Liver (tissue), 7 donors: ENCODE measurements at regions not wholly inside any gene's neighbourhood (a gene's known extent, or its start where the extent isn't known, plus 50 kb on each side); places are given as distances from the start of the nearest gene placed in this dataset.

Source experiments
- DNase-seq: peaks from one replicate; pipeline ENCODE4 v3.0.0-alpha.2; 2017; ENCODE audit warnings: low spot score
- H3K27ac ChIP-seq, 2 donors: one replicate each; pipeline ENCODE4 v1.7.0; 2013; ENCODE audit warnings: inconsistent platforms in 2 of 2, low read length in 2 of 2, control low read depth in 1 of 2, low read depth in 1 of 2, mild to moderate bottlenecking in 1 of 2
- H3K27me3 ChIP-seq, 4 donors: one replicate each; pipeline versions ENCODE4 v1.6.1 to v1.7.0; 2013; ENCODE audit warnings: low read length in 3 of 4, inconsistent platforms in 1 of 4, mild to moderate bottlenecking in 1 of 4, moderate library complexity in 1 of 4; ENCODE audit not compliant: control insufficient read depth in 4 of 4, insufficient read depth in 4 of 4
- H3K36me3 ChIP-seq, 4 donors: one replicate each; pipeline versions ENCODE4 v1.6.1 to v1.7.0; 2013; ENCODE audit warnings: low read length in 3 of 4, mild to moderate bottlenecking in 3 of 4, low read depth in 1 of 4, moderate library complexity in 1 of 4; ENCODE audit not compliant: control insufficient read depth in 4 of 4, insufficient read depth in 3 of 4
- H3K4me1 ChIP-seq, 4 donors: one replicate each; pipeline versions ENCODE4 v1.6.1 to v1.7.0; 2013; ENCODE audit warnings: low read length in 3 of 4, mild to moderate bottlenecking in 3 of 4, moderate library complexity in 1 of 4; ENCODE audit not compliant: control insufficient read depth in 4 of 4, insufficient read depth in 4 of 4
- H3K4me3 ChIP-seq, 3 donors: one replicate each; pipeline versions ENCODE4 v1.6.1 to v1.7.0; 2013; ENCODE audit warnings: low read length in 3 of 3, control low read depth in 1 of 3, low read depth in 1 of 3, mild to moderate bottlenecking in 1 of 3
- H3K9ac ChIP-seq, 2 donors: one replicate each; pipeline ENCODE4 v1.7.0; 2013; ENCODE audit warnings: low read length in 2 of 2, mild to moderate bottlenecking in 2 of 2, moderate library complexity in 2 of 2, control low read depth in 1 of 2, low read depth in 1 of 2
- H3K9me3 ChIP-seq, 4 donors: one replicate each; pipeline versions ENCODE4 v1.6.1 to v1.7.0; 2013; ENCODE audit warnings: low read length in 3 of 4; ENCODE audit not compliant: control insufficient read depth in 4 of 4
- ATF3 ChIP-seq: IDR thresholded peaks from 2 replicates; pipeline ENCODE4 v1.6.1; 2016; ENCODE audit warnings: antibody characterized with exemption
- EGR1 ChIP-seq, 2 donors: IDR thresholded peaks; 2 replicates each; pipeline ENCODE4 v1.6.1; 2016 to 2018; ENCODE audit warnings: antibody characterized with exemption in 2 of 2, low read depth in 2 of 2
- FOXA1 ChIP-seq: IDR thresholded peaks from 2 replicates; pipeline ENCODE4 v1.6.1; 2016; ENCODE audit warnings: antibody characterized with exemption
- FOXA2 ChIP-seq: IDR thresholded peaks from 2 replicates; pipeline ENCODE4 v1.6.1; 2016; ENCODE audit warnings: antibody characterized with exemption
- GABPA ChIP-seq, 2 donors: IDR thresholded peaks in 1 of 2; conservative IDR thresholded peaks in 1 of 2; 2 replicates each; pipeline ENCODE4 v1.6.1; 2016; ENCODE audit warnings: antibody characterized with exemption in 2 of 2, mild to moderate bottlenecking in 1 of 2, moderate library complexity in 1 of 2
- HNF4A ChIP-seq, 2 donors: conservative IDR thresholded peaks; 2 replicates each; pipeline ENCODE4 v1.6.1; 2016; ENCODE audit warnings: antibody characterized with exemption in 2 of 2, mild to moderate bottlenecking in 2 of 2
- JUND ChIP-seq, 2 donors: IDR thresholded peaks; 2 replicates each; pipeline ENCODE4 v1.6.1; 2016; ENCODE audit warnings: antibody characterized with exemption in 2 of 2
- MAX ChIP-seq: IDR thresholded peaks from 2 replicates; pipeline ENCODE4 v1.6.1; 2016; ENCODE audit warnings: antibody characterized with exemption
- RAD21 ChIP-seq, 2 donors: IDR thresholded peaks; 2 replicates each; pipeline ENCODE4 v1.6.1; 2016; ENCODE audit warnings: antibody characterized with exemption in 2 of 2, mild to moderate bottlenecking in 2 of 2
- REST ChIP-seq: IDR thresholded peaks from 2 replicates; pipeline ENCODE4 v1.6.1; 2016; ENCODE audit warnings: antibody characterized with exemption, mild to moderate bottlenecking
- RXRA ChIP-seq, 2 donors: IDR thresholded peaks; 2 replicates each; pipeline ENCODE4 v1.6.1; 2017 to 2018; ENCODE audit warnings: antibody characterized with exemption in 2 of 2, mild to moderate bottlenecking in 1 of 2
- SP1 ChIP-seq: IDR thresholded peaks from 2 replicates; pipeline ENCODE4 v1.6.1; 2018; ENCODE audit warnings: antibody characterized with exemption, mild to moderate bottlenecking
- TAF1 ChIP-seq: conservative IDR thresholded peaks from 2 replicates; pipeline ENCODE4 v1.6.1; 2016; ENCODE audit warnings: antibody characterized with exemption, mild to moderate bottlenecking
- YY1 ChIP-seq: IDR thresholded peaks from 2 replicates; pipeline ENCODE4 v1.6.1; 2016; ENCODE audit warnings: antibody characterized with exemption, mild to moderate bottlenecking
- ZBTB33 ChIP-seq: IDR thresholded peaks from 2 replicates; pipeline ENCODE4 v1.6.1; 2016; ENCODE audit warnings: antibody characterized with exemption
- WGBS: extraction: QIAGEN DNeasy Blood & Tissue Kit; methylation state at CpG from one replicate; pipeline ENCODE4 v1.1.7; 2013; 5-methylcytosine and 5-hydroxymethylcytosine counted together
- donor health status: healthy.
- donor health status: healthy.
- donor health status: healthy.
- donor health status: healthy.

GRCh38 chr6:44666324-44666723, 278.8 kb downstream of the CDC5L start (continued):
- TF ChIP-seq FOXA2, result no peak
- TF ChIP-seq FOXA1, result no peak
- no peak for TF ChIP-seq SP1
- no peak for TF ChIP-seq ATF3

- no peak for DNase-seq
- no peak overlapping the region for H3K9ac ChIP-seq
- H3K4me3 ChIP-seq, result no peak overlapping the region
- no peak overlapping the region for H3K27ac ChIP-seq
- no peaks in the 10 kb centered on the region for H3K27me3 ChIP-seq
- no peaks in the 10 kb centered on the region for H3K36me3 ChIP-seq
- H3K9me3 ChIP-seq, result no peaks in the 10 kb centered on the region
- TF ChIP-seq SP1, result no peak
- TF ChIP-seq JUND (IDR thresholded peaks at IDR 0.05), result no peak
- TF ChIP-seq MAX, result no peak
- TF ChIP-seq RAD21 (IDR thresholded peaks at IDR 0.05), result no peak
- no peak for TF ChIP-seq GABPA (IDR thresholded peaks at IDR 0.05 in 1 of 2, conservative IDR thresholded peaks at IDR 0.05 in 1 of 2)
- TF ChIP-seq ZBTB33, result no peak
- TF ChIP-seq EGR1 (IDR thresholded peaks at IDR 0.05; ENCODE audit: low read depth in 2 of 2), result no peak
- TF ChIP-seq ATF3, result no peak
- no peak for TF ChIP-seq REST
- TF ChIP-seq TAF1, result no peak
- TF ChIP-seq RXRA (IDR thresholded peaks at IDR 0.05), result no peak
- no peak for TF ChIP-seq FOXA1
- no peak for TF ChIP-seq FOXA2
- no peak for TF ChIP-seq HNF4A (conservative IDR thresholded peaks at IDR 0.05)
- no peak for TF ChIP-seq YY1
- H3K4me1 ChIP-seq, result no peaks in the 10 kb centered on the region
- 84% methylated on average over 3 of the region's 3 CpGs for WGBS
Observed at GRCh38 chr6:44667226-44667625, 279.7 kb downstream of the CDC5L start.
